Small intestine (tissue), 7 donors: ENCODE measurements at regions not wholly inside any gene's neighbourhood (a gene's known extent, or its start where the extent isn't known, plus 50 kb on each side); places are given as distances from the start of the nearest gene placed in this dataset.

Experiments
- DNase-seq, 2 donors: peaks; one replicate each; pipeline versions ENCODE4 v3.0.0 to v3.0.0-alpha.2; 2013
- FAIRE-seq: peaks from 2 replicates; lab custom pipeline; 2012; peaks lifted over from hg19 to GRCh38; lab: Jason Lieb, UNC
- H3K27ac ChIP-seq, 3 donors: one replicate each; pipeline ENCODE4 v1.5.1; 2013; ENCODE audit warnings: low read length in 2 of 3, mild to moderate bottlenecking in 2 of 3, control low read depth in 1 of 3, inconsistent platforms in 1 of 3, low read depth in 1 of 3, moderate library complexity in 1 of 3
- H3K27me3 ChIP-seq, 3 donors: one replicate each; pipeline ENCODE4 v1.6.1; 2013; ENCODE audit warnings: low read length in 3 of 3, inconsistent platforms in 1 of 3; ENCODE audit not compliant: control insufficient read depth in 3 of 3, insufficient read depth in 3 of 3
- H3K36me3 ChIP-seq, 3 donors: one replicate each; pipeline ENCODE4 v1.6.1; 2013; ENCODE audit warnings: low read length in 3 of 3, inconsistent platforms in 1 of 3, low read depth in 1 of 3, mild to moderate bottlenecking in 1 of 3, moderate library complexity in 1 of 3; ENCODE audit not compliant: control insufficient read depth in 3 of 3, insufficient read depth in 2 of 3
- H3K4me1 ChIP-seq, 3 donors: one replicate each; pipeline ENCODE4 v1.6.1; 2013; ENCODE audit warnings: low read length in 2 of 3, inconsistent platforms in 1 of 3, low read depth in 1 of 3, mild to moderate bottlenecking in 1 of 3, moderate library complexity in 1 of 3; ENCODE audit not compliant: control insufficient read depth in 3 of 3, insufficient read depth in 2 of 3
- H3K4me3 ChIP-seq, 3 donors: one replicate each; pipeline ENCODE4 v1.5.1; 2013; ENCODE audit warnings: low read length in 3 of 3, control low read depth in 1 of 3, inconsistent platforms in 1 of 3, low read depth in 1 of 3, mild to moderate bottlenecking in 1 of 3, moderate library complexity in 1 of 3
- H3K9me3 ChIP-seq, 2 donors: one replicate each; pipeline ENCODE4 v1.6.1; 2013; ENCODE audit warnings: low read depth in 1 of 2, low read length in 1 of 2; ENCODE audit not compliant: control insufficient read depth in 2 of 2, insufficient read depth in 1 of 2
- WGBS, 3 donors: extraction: QIAGEN DNeasy Blood & Tissue Kit; methylation state at CpG; one replicate each; pipeline ENCODE4 v1.1.7; 2013; 5-methylcytosine and 5-hydroxymethylcytosine counted together
- donor health status: healthy with polysubstance abuse.
- donor health status: control.
- donor health status: control.
- donor health status: Bipolar disorder and iron deficiency.
- donor health status: healthy.

DNA sequence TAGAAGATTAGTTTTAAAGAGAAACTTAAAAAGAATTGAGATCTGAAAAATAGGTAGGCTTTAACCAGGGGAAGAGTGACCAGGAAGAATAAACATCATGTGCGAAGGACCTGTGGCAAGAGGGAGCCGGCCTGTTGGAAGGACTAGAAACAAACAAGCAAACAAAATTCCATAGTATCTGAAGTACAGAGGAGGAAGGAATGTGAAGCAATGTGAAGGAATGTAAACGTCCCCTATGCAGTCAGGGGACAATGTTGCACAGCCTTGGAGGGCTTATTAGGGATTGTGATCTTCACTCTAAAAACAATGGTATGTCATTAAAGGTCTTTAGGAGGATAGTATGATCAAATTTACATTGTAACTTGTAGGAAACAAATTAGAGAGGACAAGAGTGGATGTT is 84.4 kb upstream of the PLCL2 start:
- Histone ChIP-seq H3K27ac (no peak overlapping the region), H3K4me1 (no peaks in the 10 kb centered on the region), H3K27me3 (peaks cover 0 to 3% (median 0%) of the 10 kb centered on the region in 3 donors), H3K4me3 (no peak overlapping the region), H3K9me3 (peaks cover 0 to 2% of the 10 kb centered on the region in 2 donors), H3K36me3 (no peaks in the 10 kb centered on the region)
- FAIRE-seq = no peak
- WGBS, 3 donors = 56 to 60% (median 57%) methylated on average over 3 of the region's 3 CpGs
- no peak for DNase-seq

DNA sequence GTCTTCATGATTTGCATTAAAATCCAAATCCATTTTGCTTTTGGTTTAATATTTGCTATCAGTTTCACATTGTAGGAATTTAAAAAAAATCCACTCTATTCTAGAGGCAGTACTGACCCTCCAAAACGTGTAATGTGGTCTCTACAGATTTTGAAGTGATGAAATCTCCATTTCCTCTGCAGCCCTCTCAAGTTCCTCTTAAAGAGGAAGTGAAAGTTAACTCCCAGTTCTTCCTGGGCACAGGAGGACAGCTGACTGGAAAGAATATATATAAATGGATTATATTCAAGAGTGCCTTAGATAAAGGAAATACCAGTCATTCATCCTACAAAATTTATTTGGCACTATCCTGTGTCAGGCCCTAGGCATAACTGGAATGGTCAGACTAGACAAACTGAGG is 83.5 kb upstream of the PLCL2 start:
- peaks cover 0 to 9% (median 0%) of the 10 kb centered on the region in 3 donors for H3K27me3 ChIP-seq
- no peak overlapping the region for H3K4me3 ChIP-seq
- no peaks in the 10 kb centered on the region for H3K4me1 ChIP-seq
- 4 to 10% (median 8%) methylated on average over 1 of the region's 1 CpG for WGBS, 3 donors
- H3K9me3 ChIP-seq = peaks cover 0 to 2% of the 10 kb centered on the region in 2 donors
- FAIRE-seq (no peak), DNase-seq (no peak)
- no peaks in the 10 kb centered on the region for H3K36me3 ChIP-seq
- H3K27ac ChIP-seq = no peak overlapping the region

DNA sequence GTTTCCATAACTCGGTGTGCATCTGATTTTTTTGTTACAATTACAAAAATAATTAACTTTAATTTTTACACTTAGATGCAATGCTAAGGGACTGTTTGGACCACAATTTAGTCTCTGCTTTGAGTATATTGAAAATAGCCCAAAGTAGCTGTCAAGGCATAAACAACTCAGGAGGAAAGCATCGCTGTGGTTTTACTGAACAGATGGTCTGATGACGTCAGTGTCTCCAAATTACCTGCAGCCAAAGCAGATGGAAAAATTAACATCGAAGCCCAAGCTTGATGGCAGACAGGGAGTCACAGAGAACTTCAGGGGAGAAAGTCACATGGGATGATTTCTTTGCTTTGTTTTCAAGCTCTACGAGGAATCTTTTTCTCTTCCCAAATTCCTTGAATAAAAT is 83.1 kb upstream of the PLCL2 start:
- H3K36me3 ChIP-seq = no peaks in the 10 kb centered on the region
- DNase-seq (peak in 1 of 2 donors; percentile 13), FAIRE-seq (no peak)
- H3K4me1 ChIP-seq = no peaks in the 10 kb centered on the region
- peaks cover 0 to 9% (median 0%) of the 10 kb centered on the region in 3 donors for H3K27me3 ChIP-seq
- WGBS, 3 donors = 46 to 78% (median 62%) methylated on average over 5 of the region's 5 CpGs
- H3K4me3 ChIP-seq = no peak overlapping the region
- H3K9me3 ChIP-seq = peaks cover 0 to 2% of the 10 kb centered on the region in 2 donors
- no peak overlapping the region for H3K27ac ChIP-seq

DNA sequence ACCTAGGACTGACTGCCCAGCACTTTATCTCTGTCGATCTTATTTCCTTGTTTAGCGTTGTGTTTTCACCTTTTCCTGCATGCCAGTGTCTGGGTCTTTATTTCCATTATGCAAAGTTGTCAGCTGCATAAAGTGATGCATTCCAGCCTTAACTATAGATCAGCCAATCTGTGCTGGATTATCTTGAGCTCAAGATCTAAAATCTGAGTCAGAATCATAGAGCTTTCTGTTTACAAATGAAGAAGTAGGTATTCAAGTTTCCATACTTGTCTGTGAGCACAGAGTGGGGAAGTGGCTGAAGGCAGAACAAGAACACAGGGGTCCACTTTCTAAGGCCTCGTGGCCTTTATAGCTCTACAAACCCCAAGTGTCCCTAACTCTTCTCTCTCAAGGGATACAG is 82.4 kb upstream of the PLCL2 start:
- Histone ChIP-seq H3K27me3 (peaks cover 0 to 9% (median 0%) of the 10 kb centered on the region in 3 donors), H3K4me1 (no peaks in the 10 kb centered on the region), H3K9me3 (peaks cover 0 to 2% of the 10 kb centered on the region in 2 donors), H3K36me3 (no peaks in the 10 kb centered on the region), H3K4me3 (no peak overlapping the region), H3K27ac (no peak overlapping the region)
- WGBS, 3 donors = 52 to 66% (median 59%) methylated on average over 3 of the region's 3 CpGs
- no peak for FAIRE-seq
- no peak for DNase-seq

DNA sequence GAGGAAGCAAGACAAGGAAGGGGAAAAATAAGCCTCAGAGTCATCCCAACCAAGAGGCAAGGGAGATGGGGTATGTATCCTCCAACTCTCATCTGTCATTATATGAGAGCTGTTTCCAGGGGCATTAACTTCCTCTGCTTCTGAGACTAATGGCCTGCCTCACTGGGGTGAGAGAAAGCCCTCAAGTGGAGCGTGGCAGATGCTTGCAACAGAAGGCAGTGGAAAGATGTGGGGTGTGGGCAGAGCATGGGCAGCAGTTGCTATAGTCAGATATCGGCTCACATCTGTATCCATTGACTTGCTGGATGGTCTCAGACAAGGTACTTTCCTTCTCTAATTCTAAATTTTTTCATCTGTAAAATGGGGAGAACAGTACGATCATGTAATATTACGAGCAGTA is 81.7 kb upstream of the PLCL2 start:
- 91 to 92% (median 92%) methylated on average over 4 of the region's 4 CpGs for WGBS, 3 donors
- H3K9me3 ChIP-seq = peaks cover 0 to 2% of the 10 kb centered on the region in 2 donors
- no peak overlapping the region for H3K27ac ChIP-seq
- no peaks in the 10 kb centered on the region for H3K4me1 ChIP-seq
- DNase-seq (no peak), FAIRE-seq (no peak)
- H3K27me3 ChIP-seq = peaks cover 0 to 9% (median 0%) of the 10 kb centered on the region in 3 donors
- no peaks in the 10 kb centered on the region for H3K36me3 ChIP-seq
- H3K4me3 ChIP-seq = no peak overlapping the region

DNA sequence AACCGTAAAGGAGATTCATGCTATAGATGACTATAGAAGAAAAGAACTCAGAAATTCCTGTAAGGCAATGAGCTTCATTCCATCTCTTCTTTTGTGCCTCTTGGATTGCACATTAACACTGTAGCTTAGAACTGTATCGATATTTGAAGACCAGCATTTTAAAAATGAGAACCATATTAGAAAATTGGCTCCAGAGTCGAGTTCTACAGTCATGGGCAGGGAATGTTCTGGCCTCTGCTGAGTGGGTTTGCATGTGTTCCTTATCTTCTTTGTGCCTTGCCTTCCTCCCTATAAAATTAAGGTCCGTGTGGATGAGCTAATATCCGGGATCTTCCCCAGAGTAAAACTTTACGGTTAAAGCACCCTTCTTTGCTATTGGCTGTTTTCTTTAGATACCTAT is 77.4 kb upstream of the PLCL2 start:
- Histone ChIP-seq H3K4me3 (no peak overlapping the region), H3K9me3 (peaks cover 0 to 2% of the 10 kb centered on the region in 2 donors), H3K4me1 (no peaks in the 10 kb centered on the region), H3K27ac (no peak overlapping the region), H3K27me3 (peaks cover 0 to 9% (median 0%) of the 10 kb centered on the region in 3 donors), H3K36me3 (no peaks in the 10 kb centered on the region)
- 80 to 83% (median 80%) methylated on average over 6 of the region's 6 CpGs for WGBS, 3 donors
- FAIRE-seq = no peak
- DNase-seq = no peak

DNA sequence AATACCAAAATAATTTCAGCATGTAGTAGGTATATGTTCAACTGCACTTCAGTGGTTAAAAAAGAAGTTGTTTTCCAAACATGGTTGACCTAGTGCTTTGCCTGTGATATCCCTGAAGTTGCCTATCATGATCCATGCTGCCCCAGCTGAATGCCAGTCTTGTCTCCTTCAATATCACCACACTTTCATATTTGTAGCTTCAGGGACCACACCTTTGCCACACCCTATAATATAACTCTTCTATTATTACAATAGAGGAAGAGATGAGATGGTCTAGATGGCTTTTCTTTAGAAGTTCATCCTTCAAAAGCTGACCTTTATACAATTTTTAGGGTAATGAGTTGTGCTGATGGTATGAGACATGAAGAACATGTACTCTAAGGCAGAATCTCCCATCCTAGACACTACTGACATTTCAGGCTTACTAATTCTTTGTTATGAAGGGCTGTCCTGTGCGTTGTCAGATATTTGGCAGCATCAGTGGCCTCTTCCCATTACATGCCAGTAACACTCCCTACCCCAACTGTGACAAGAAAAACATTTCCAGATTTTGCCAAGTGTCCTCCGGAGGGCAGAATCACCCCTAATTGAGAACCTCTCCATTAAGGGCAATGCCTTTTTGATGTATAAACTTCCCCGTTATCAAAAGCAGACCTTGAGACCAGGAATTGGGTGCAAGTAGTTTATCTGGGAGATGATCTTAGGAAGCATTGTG is 76.2 kb upstream of the PLCL2 start:
- Histone ChIP-seq H3K27me3 (peaks cover 0 to 7% (median 0%) of the 10 kb centered on the region in 3 donors), H3K27ac (no peak overlapping the region), H3K36me3 (no peaks in the 10 kb centered on the region), H3K4me1 (no peaks in the 10 kb centered on the region), H3K4me3 (no peak overlapping the region), H3K9me3 (peaks cover 0 to 2% of the 10 kb centered on the region in 2 donors)
- WGBS, 3 donors = 45 to 67% (median 57%) methylated on average over 3 of the region's 3 CpGs
- FAIRE-seq (no peak), DNase-seq (no peak)

DNA sequence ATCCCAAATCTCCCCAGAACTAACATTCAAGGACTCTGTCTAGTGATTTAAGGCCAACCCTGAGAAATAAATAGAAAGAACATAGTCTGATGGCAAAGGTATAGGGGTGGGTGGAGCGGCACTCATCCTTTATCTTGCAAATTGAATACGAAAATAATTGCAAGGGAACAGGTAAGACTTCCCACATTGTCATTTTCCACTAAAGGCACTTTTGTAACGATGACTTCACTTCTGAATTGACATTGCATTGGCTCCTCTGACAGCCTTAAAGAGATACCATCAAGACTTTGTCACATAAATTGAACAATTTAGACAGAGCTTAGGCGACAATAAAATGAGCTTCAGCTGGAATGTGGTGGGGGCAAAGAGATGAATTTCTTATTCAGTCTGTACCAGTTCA is 75.3 kb upstream of the PLCL2 start:
- Histone ChIP-seq H3K9me3 (peaks cover 0 to 2% of the 10 kb centered on the region in 2 donors), H3K4me1 (no peaks in the 10 kb centered on the region), H3K36me3 (no peaks in the 10 kb centered on the region), H3K27me3 (peaks cover 0 to 7% (median 0%) of the 10 kb centered on the region in 3 donors), H3K4me3 (no peak overlapping the region), H3K27ac (no peak overlapping the region)
- FAIRE-seq = no peak
- DNase-seq = no peak
- WGBS, 3 donors = 69 to 77% (median 75%) methylated on average over 4 of the region's 4 CpGs
